ENCODE measurements at regions not wholly inside any gene's neighbourhood (a gene's known extent, or its start where the extent isn't known, plus 50 kb on each side); places are given as distances from the start of the nearest gene placed in this dataset.

GRCh38 chr4:81990211-81990610 lies 383.6 kb downstream of the HNRNPD start:
- Histone ChIP-seq H3K4me1 (ENCODE audit: control insufficient read depth in 1 of 2, extremely low read depth in 1 of 2, insufficient read depth in 2 of 2, low read length in 2 of 2) (no peaks in the 10 kb centered on the region), H3K9me3 (no peaks in the 10 kb centered on the region), H3K27me3 (replicated peaks in 1 of 2; ENCODE audit: control insufficient read depth in 2 of 2, extremely low read depth in 1 of 2, insufficient read depth in 2 of 2, low read length in 1 of 2) (no peaks in the 10 kb centered on the region), H3K27ac (ENCODE audit: low read length) (no peak overlapping the region), H3K36me3 (ENCODE audit: control insufficient read depth in 2 of 2, extremely low read depth in 1 of 2, insufficient read depth in 1 of 2, low read length in 1 of 2) (no peaks in the 10 kb centered on the region), H3K4me3 (ENCODE audit: control insufficient read depth in 1 of 2, extremely low read depth in 1 of 2, low read length in 1 of 2) (no peak overlapping the region)
- Mint-ChIP-seq H3K27me3 (peaks cover 9 to 20% of the 10 kb centered on the region in 2 donors), H3K27ac (no peak overlapping the region), H3K4me3 (no peak overlapping the region), H3K9me3 (no peaks in the 10 kb centered on the region), H3K4me1 (no peaks in the 10 kb centered on the region), H3K36me3 (no peaks in the 10 kb centered on the region)
- no CpG with 5 or more reads among the region's 4 CpGs for WGBS (ENCODE audit: insufficient coverage)
- ChIA-PET CTCF (no interaction called here), POLR2A (no interaction called here)
- ATAC-seq (replicated peaks in 1 of 4) (no peak), DNase-seq (no peak)

GRCh38 chr4:81989202-81989601 lies 384.6 kb downstream of the HNRNPD start:
- WGBS (ENCODE audit: insufficient coverage) = no CpG with 5 or more reads among the region's 1 CpG
- no peak for ATAC-seq (replicated peaks in 1 of 4)
- ChIA-PET POLR2A (no interaction called here), CTCF (no interaction called here)
- Histone ChIP-seq H3K4me3 (ENCODE audit: control insufficient read depth in 1 of 2, extremely low read depth in 1 of 2, low read length in 1 of 2) (no peak overlapping the region), H3K4me1 (ENCODE audit: control insufficient read depth in 1 of 2, extremely low read depth in 1 of 2, insufficient read depth in 2 of 2, low read length in 2 of 2) (no peaks in the 10 kb centered on the region), H3K27me3 (replicated peaks in 1 of 2; ENCODE audit: control insufficient read depth in 2 of 2, extremely low read depth in 1 of 2, insufficient read depth in 2 of 2, low read length in 1 of 2) (no peaks in the 10 kb centered on the region), H3K36me3 (ENCODE audit: control insufficient read depth in 2 of 2, extremely low read depth in 1 of 2, insufficient read depth in 1 of 2, low read length in 1 of 2) (no peaks in the 10 kb centered on the region), H3K9me3 (no peaks in the 10 kb centered on the region), H3K27ac (ENCODE audit: low read length) (no peak overlapping the region)
- Mint-ChIP-seq H3K27ac (no peak overlapping the region), H3K9me3 (no peaks in the 10 kb centered on the region), H3K36me3 (no peaks in the 10 kb centered on the region), H3K4me3 (no peak overlapping the region), H3K27me3 (peaks cover 9 to 24% of the 10 kb centered on the region in 2 donors), H3K4me1 (no peaks in the 10 kb centered on the region)
- no peak for DNase-seq

GRCh38 chr4:81988178-81988577 lies 385.6 kb downstream of the HNRNPD start:
- Mint-ChIP-seq H3K27me3 (peaks cover 9 to 24% of the 10 kb centered on the region in 2 donors), H3K9me3 (no peaks in the 10 kb centered on the region), H3K4me1 (no peaks in the 10 kb centered on the region), H3K4me3 (no peak overlapping the region), H3K36me3 (no peaks in the 10 kb centered on the region), H3K27ac (no peak overlapping the region)
- ChIA-PET POLR2A (no interaction called here), CTCF (no interaction called here)
- no peaks in the 10 kb centered on the region for H3K27me3 ChIP-seq (replicated peaks in 1 of 2; ENCODE audit: control insufficient read depth in 2 of 2, extremely low read depth in 1 of 2, insufficient read depth in 2 of 2, low read length in 1 of 2)
- no peaks in the 10 kb centered on the region for H3K36me3 ChIP-seq (ENCODE audit: control insufficient read depth in 2 of 2, extremely low read depth in 1 of 2, insufficient read depth in 1 of 2, low read length in 1 of 2)
- 67% methylated on average over 1 of the region's 4 CpGs for WGBS (ENCODE audit: insufficient coverage)
- ATAC-seq (replicated peaks in 1 of 4) (no peak), DNase-seq (no peak)
- no peak overlapping the region for H3K4me3 ChIP-seq (ENCODE audit: control insufficient read depth in 1 of 2, extremely low read depth in 1 of 2, low read length in 1 of 2)
- no peaks in the 10 kb centered on the region for H3K9me3 ChIP-seq
- H3K27ac ChIP-seq (ENCODE audit: low read length) = no peak overlapping the region
- no peaks in the 10 kb centered on the region for H3K4me1 ChIP-seq (ENCODE audit: control insufficient read depth in 1 of 2, extremely low read depth in 1 of 2, insufficient read depth in 2 of 2, low read length in 2 of 2)

GRCh38 chr4:81984746-81985145 lies 389.0 kb downstream of the HNRNPD start:
- Mint-ChIP-seq H3K9me3 (no peaks in the 10 kb centered on the region), H3K4me3 (no peak overlapping the region), H3K4me1 (no peaks in the 10 kb centered on the region), H3K27ac (no peak overlapping the region), H3K27me3 (peaks cover 8 to 12% of the 10 kb centered on the region in 2 donors), H3K36me3 (no peaks in the 10 kb centered on the region)
- no peak for ATAC-seq (replicated peaks in 1 of 4)
- H3K27me3 ChIP-seq (replicated peaks in 1 of 2; ENCODE audit: control insufficient read depth in 2 of 2, extremely low read depth in 1 of 2, insufficient read depth in 2 of 2, low read length in 1 of 2) = no peaks in the 10 kb centered on the region
- no peaks in the 10 kb centered on the region for H3K4me1 ChIP-seq (ENCODE audit: control insufficient read depth in 1 of 2, extremely low read depth in 1 of 2, insufficient read depth in 2 of 2, low read length in 2 of 2)
- ChIA-PET CTCF (interaction anchor here (0.6 to 0.7 kb wide), 2 partner anchors 69 to 1025 kb away, joined by 3 read pairs; no protein-coding TSS in a partner anchor), POLR2A (no interaction called here)
- no CpG with 5 or more reads among the region's 3 CpGs for WGBS (ENCODE audit: insufficient coverage)
- no peaks in the 10 kb centered on the region for H3K9me3 ChIP-seq
- DNase-seq = no peak
- no peak overlapping the region for H3K4me3 ChIP-seq (ENCODE audit: control insufficient read depth in 1 of 2, extremely low read depth in 1 of 2, low read length in 1 of 2)
- H3K27ac ChIP-seq (ENCODE audit: low read length) = no peak overlapping the region
- H3K36me3 ChIP-seq (ENCODE audit: control insufficient read depth in 2 of 2, extremely low read depth in 1 of 2, insufficient read depth in 1 of 2, low read length in 1 of 2) = no peaks in the 10 kb centered on the region

GRCh38 chr4:81982846-81983540 lies 390.8 kb downstream of the HNRNPD start:
- Histone ChIP-seq H3K4me1 (ENCODE audit: control insufficient read depth in 1 of 2, extremely low read depth in 1 of 2, insufficient read depth in 2 of 2, low read length in 2 of 2) (no peaks in the 10 kb centered on the region), H3K9me3 (no peaks in the 10 kb centered on the region), H3K27me3 (replicated peaks in 1 of 2; ENCODE audit: control insufficient read depth in 2 of 2, extremely low read depth in 1 of 2, insufficient read depth in 2 of 2, low read length in 1 of 2) (no peaks in the 10 kb centered on the region), H3K36me3 (ENCODE audit: control insufficient read depth in 2 of 2, extremely low read depth in 1 of 2, insufficient read depth in 1 of 2, low read length in 1 of 2) (no peaks in the 10 kb centered on the region), H3K4me3 (ENCODE audit: control insufficient read depth in 1 of 2, extremely low read depth in 1 of 2, low read length in 1 of 2) (no peak overlapping the region), H3K27ac (ENCODE audit: low read length) (no peak overlapping the region)
- peaks cover 5 to 9% of the 10 kb centered on the region in 2 donors for H3K27me3 Mint-ChIP-seq
- H3K36me3 Mint-ChIP-seq = no peaks in the 10 kb centered on the region
- ChIA-PET POLR2A (no interaction called here), CTCF (no interaction called here)
- WGBS (ENCODE audit: insufficient coverage) = 79% methylated on average over 2 of the region's 2 CpGs
- H3K4me3 Mint-ChIP-seq = no peak overlapping the region
- DNase-seq (no peak), ATAC-seq (replicated peaks in 1 of 4) (no peak)
- no peak overlapping the region for H3K27ac Mint-ChIP-seq
- no peaks in the 10 kb centered on the region for H3K4me1 Mint-ChIP-seq
- H3K9me3 Mint-ChIP-seq = no peaks in the 10 kb centered on the region

GRCh38 chr4:81981218-81981617 lies 392.6 kb downstream of the HNRNPD start:
- DNase-seq (no peak), ATAC-seq (replicated peaks in 1 of 4) (no peak)
- H3K36me3 Mint-ChIP-seq = no peaks in the 10 kb centered on the region
- no peak overlapping the region for H3K4me3 Mint-ChIP-seq
- Histone ChIP-seq H3K27me3 (replicated peaks in 1 of 2; ENCODE audit: control insufficient read depth in 2 of 2, extremely low read depth in 1 of 2, insufficient read depth in 2 of 2, low read length in 1 of 2) (no peaks in the 10 kb centered on the region), H3K9me3 (no peaks in the 10 kb centered on the region), H3K4me1 (ENCODE audit: control insufficient read depth in 1 of 2, extremely low read depth in 1 of 2, insufficient read depth in 2 of 2, low read length in 2 of 2) (no peaks in the 10 kb centered on the region), H3K27ac (ENCODE audit: low read length) (no peak overlapping the region), H3K36me3 (ENCODE audit: control insufficient read depth in 2 of 2, extremely low read depth in 1 of 2, insufficient read depth in 1 of 2, low read length in 1 of 2) (no peaks in the 10 kb centered on the region), H3K4me3 (ENCODE audit: control insufficient read depth in 1 of 2, extremely low read depth in 1 of 2, low read length in 1 of 2) (no peak overlapping the region)
- H3K27me3 Mint-ChIP-seq = peaks cover 2 to 4% of the 10 kb centered on the region in 2 donors
- no peaks in the 10 kb centered on the region for H3K9me3 Mint-ChIP-seq
- POLR2A ChIA-PET = no interaction called here
- no peak overlapping the region for H3K27ac Mint-ChIP-seq
- 80% methylated on average over 1 of the region's 3 CpGs for WGBS (ENCODE audit: insufficient coverage)
- peaks cover 0 to 8% (median 8%) of the 10 kb centered on the region in 3 donors for H3K4me1 Mint-ChIP-seq
- CTCF ChIA-PET = no interaction called here

GRCh38 chr4:81974523-81974922 lies 399.3 kb downstream of the HNRNPD start:
- H3K9me3 Mint-ChIP-seq = no peaks in the 10 kb centered on the region
- no peak overlapping the region for H3K27ac ChIP-seq (ENCODE audit: low read length)
- no peaks in the 10 kb centered on the region for H3K27me3 ChIP-seq (replicated peaks in 1 of 2; ENCODE audit: control insufficient read depth in 2 of 2, extremely low read depth in 1 of 2, insufficient read depth in 2 of 2, low read length in 1 of 2)
- ChIA-PET POLR2A (interaction anchor here in 1 of 2 donors (0.6 kb wide), 2 partner anchors 29 to 580 kb away, joined by 3 to 4 read pairs; no protein-coding TSS in a partner anchor), CTCF (no interaction called here)
- no peaks in the 10 kb centered on the region for H3K36me3 Mint-ChIP-seq
- no peaks in the 10 kb centered on the region for H3K9me3 ChIP-seq
- no peak overlapping the region for H3K27ac Mint-ChIP-seq
- H3K4me1 Mint-ChIP-seq = peaks cover 6 to 17% (median 16%) of the 10 kb centered on the region in 3 donors
- peaks cover 0 to 5% of the 10 kb centered on the region in 2 donors for H3K27me3 Mint-ChIP-seq
- WGBS (ENCODE audit: insufficient coverage) = no CpG with 5 or more reads among the region's 1 CpG
- DNase-seq (no peak), ATAC-seq (replicated peaks in 1 of 4) (no peak)
- H3K4me3 ChIP-seq (ENCODE audit: control insufficient read depth in 1 of 2, extremely low read depth in 1 of 2, low read length in 1 of 2) = no peak overlapping the region
- H3K36me3 ChIP-seq (ENCODE audit: control insufficient read depth in 2 of 2, extremely low read depth in 1 of 2, insufficient read depth in 1 of 2, low read length in 1 of 2) = no peaks in the 10 kb centered on the region
- peaks cover 0 to 12% of the 10 kb centered on the region in 2 experiments for H3K4me1 ChIP-seq (ENCODE audit: control insufficient read depth in 1 of 2, extremely low read depth in 1 of 2, insufficient read depth in 2 of 2, low read length in 2 of 2)
- H3K4me3 Mint-ChIP-seq = no peak overlapping the region

All from T-cell (primary cell).